ENCODE measurements at regions not wholly inside any gene's neighbourhood (a gene's known extent, or its start where the extent isn't known, plus 50 kb on each side); places are given as distances from the start of the nearest gene placed in this dataset.

DNA sequence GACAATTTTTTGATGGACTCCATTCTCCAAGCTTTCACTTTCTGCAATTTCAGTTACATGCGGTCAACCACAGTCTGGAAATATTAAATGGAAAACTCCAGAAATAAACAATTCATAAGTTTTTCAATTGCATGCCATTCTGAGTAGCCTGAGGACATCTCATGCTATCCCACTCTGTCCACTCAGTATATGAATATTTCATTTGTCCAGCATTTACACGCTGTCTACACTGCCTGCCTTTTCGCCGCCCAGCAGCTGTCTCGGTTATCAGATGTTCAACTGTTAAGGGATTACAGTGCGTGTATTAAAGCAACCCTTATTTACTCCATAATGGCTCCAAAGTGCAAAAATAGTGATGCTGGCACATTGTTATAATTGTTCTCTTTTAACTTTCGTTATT is 116.3 kb downstream of the ADSS2 start (continued):
- TF ChIP-seq, protein P1, sequence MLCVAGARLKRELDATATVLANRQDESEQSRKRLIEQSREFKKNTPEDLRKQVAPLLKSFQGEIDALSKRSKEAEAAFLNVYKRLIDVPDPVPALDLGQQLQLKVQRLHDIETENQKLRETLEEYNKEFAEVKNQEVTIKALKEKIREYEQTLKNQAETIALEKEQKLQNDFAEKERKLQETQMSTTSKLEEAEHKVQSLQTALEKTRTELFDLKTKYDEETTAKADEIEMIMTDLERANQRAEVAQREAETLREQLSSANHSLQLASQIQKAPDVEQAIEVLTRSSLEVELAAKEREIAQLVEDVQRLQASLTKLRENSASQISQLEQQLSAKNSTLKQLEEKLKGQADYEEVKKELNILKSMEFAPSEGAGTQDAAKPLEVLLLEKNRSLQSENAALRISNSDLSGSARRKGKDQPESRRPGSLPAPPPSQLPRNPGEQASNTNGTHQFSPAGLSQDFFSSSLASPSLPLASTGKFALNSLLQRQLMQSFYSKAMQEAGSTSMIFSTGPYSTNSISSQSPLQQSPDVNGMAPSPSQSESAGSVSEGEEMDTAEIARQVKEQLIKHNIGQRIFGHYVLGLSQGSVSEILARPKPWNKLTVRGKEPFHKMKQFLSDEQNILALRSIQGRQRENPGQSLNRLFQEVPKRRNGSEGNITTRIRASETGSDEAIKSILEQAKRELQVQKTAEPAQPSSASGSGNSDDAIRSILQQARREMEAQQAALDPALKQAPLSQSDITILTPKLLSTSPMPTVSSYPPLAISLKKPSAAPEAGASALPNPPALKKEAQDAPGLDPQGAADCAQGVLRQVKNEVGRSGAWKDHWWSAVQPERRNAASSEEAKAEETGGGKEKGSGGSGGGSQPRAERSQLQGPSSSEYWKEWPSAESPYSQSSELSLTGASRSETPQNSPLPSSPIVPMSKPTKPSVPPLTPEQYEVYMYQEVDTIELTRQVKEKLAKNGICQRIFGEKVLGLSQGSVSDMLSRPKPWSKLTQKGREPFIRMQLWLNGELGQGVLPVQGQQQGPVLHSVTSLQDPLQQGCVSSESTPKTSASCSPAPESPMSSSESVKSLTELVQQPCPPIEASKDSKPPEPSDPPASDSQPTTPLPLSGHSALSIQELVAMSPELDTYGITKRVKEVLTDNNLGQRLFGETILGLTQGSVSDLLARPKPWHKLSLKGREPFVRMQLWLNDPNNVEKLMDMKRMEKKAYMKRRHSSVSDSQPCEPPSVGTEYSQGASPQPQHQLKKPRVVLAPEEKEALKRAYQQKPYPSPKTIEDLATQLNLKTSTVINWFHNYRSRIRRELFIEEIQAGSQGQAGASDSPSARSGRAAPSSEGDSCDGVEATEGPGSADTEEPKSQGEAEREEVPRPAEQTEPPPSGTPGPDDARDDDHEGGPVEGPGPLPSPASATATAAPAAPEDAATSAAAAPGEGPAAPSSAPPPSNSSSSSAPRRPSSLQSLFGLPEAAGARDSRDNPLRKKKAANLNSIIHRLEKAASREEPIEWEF (IDR thresholded peaks at IDR 0.05; ENCODE audit: insufficient replicate concordance, low read depth, low read length), result no peak
- TF ChIP-seq TCF3 (IDR thresholded peaks at IDR 0.05; ENCODE audit: borderline replicate concordance, insufficient read depth, low read depth, low read length) (no peak), JUND (IDR thresholded peaks at IDR 0.05; ENCODE audit: low read depth, low read length) (no peak), WRNIP1 (IDR thresholded peaks at IDR 0.05; ENCODE audit: borderline replicate concordance, low read depth, low read length) (no peak), KLF5 (IDR thresholded peaks at IDR 0.05; ENCODE audit: partially characterized antibody) (no peak), POLR2AphosphoS5 (IDR thresholded peaks at IDR 0.05; ENCODE audit: low read length) (no peak), NFIC (IDR thresholded peaks at IDR 0.05; ENCODE audit: low read depth, low read length) (no peak), KDM1A (IDR thresholded peaks at IDR 0.05; ENCODE audit: borderline replicate concordance) (no peak), FOS (IDR thresholded peaks at IDR 0.05; ENCODE audit: borderline replicate concordance, extremely low read depth, insufficient read length) (no peak), SMARCA5 (IDR thresholded peaks at IDR 0.05) (no peak), MYB (IDR thresholded peaks at IDR 0.05; ENCODE audit: borderline replicate concordance, low read depth, low read length) (no peak), ATF7 (IDR thresholded peaks at IDR 0.05; ENCODE audit: low read depth) (no peak)
- TF ChIP-seq, protein P2, sequence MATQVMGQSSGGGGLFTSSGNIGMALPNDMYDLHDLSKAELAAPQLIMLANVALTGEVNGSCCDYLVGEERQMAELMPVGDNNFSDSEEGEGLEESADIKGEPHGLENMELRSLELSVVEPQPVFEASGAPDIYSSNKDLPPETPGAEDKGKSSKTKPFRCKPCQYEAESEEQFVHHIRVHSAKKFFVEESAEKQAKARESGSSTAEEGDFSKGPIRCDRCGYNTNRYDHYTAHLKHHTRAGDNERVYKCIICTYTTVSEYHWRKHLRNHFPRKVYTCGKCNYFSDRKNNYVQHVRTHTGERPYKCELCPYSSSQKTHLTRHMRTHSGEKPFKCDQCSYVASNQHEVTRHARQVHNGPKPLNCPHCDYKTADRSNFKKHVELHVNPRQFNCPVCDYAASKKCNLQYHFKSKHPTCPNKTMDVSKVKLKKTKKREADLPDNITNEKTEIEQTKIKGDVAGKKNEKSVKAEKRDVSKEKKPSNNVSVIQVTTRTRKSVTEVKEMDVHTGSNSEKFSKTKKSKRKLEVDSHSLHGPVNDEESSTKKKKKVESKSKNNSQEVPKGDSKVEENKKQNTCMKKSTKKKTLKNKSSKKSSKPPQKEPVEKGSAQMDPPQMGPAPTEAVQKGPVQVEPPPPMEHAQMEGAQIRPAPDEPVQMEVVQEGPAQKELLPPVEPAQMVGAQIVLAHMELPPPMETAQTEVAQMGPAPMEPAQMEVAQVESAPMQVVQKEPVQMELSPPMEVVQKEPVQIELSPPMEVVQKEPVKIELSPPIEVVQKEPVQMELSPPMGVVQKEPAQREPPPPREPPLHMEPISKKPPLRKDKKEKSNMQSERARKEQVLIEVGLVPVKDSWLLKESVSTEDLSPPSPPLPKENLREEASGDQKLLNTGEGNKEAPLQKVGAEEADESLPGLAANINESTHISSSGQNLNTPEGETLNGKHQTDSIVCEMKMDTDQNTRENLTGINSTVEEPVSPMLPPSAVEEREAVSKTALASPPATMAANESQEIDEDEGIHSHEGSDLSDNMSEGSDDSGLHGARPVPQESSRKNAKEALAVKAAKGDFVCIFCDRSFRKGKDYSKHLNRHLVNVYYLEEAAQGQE (IDR thresholded peaks at IDR 0.05; ENCODE audit: low read depth, low read length), result no peak
